HG03097 (cell line): ENCODE measurements at regions not wholly inside any gene's neighbourhood (a gene's known extent, or its start where the extent isn't known, plus 50 kb on each side); places are given as distances from the start of the nearest gene placed in this dataset.

Experiments used
- ATAC-seq: cut with Tn5 transposase; IDR thresholded peaks from one replicate; pipeline ENCODE4 v1.9.1; 2021; ENCODE audit not compliant: unreplicated experiment, low FRiP score

DNA sequence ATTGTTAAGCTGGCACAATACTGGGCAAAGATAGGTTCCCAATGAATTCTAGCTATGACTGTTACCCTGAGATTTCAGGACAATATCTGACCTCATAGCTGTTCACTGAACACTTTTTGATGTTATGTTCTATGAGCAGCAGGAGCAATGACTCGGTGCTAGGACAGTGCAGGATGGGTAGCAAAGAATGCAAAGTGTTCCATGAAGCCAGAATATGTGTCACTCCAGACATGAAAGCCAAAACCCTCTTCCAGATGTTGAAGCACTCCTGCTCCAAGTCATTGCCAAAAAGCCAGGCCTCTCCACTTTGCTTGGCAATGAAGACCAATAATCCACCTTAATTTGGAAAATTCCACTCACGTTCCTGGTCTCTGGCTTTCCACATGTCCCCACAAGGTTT lies 300.9 kb upstream of the CPEB2 start:
- ATAC-seq = no peak

DNA sequence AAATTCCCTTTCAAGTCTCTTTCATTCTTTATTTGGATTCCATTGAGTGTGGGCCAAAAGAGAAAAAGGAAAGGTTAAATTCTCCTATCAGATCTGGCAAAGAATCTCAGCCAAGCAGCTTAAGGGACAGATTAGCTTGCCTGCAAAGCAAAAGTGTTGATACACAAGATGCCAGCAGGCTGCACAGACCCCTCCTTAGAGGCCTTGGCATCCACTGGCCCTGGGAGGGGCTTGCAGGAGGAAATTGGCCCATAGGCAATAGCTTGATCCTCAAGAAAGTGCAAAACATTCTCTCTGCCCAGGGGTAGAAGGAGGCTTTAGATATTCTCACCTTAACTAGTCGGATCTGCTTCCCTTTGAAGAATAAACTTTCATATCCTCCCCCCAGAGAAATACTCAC lies 300.4 kb upstream of the CPEB2 start:
- no peak for ATAC-seq

DNA sequence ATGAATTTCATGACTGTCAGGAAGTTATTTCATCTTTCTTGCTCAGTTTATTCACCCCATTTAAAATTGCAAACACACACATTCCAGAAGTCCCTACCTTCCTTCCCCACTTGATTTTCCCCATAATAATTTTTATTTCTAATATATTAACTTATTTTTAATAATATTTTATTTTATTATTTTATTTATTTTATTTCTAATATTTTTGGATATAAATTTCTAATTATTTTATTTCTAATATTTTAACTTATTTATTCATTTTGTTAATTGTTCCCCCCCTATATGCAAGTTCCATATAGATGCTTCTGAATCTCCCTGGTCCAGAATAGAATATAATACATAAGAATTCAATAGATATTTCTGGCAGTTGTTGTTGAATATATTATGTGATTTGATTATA lies 293.7 kb upstream of the CPEB2 start:
- no peak for ATAC-seq

DNA sequence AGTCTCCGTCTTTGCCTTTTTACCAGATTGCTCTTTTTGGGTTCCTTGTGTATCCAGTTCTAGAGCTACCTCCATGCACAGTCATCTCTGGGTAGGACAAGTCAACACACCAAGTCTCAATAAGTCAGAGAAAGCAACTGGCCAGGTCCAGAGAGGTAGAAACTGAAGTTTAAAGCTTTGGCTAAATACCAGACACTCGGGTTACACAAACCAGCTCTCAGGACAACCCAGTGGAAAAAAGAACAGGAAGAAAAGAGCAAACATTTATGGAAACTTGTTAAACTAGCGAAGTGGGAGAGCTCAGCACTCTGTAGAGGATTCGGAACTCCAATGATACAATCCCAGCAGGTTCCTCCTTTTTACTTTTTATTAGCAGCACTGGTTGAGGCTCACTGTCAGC lies 291.0 kb upstream of the CPEB2 start:
- no peak for ATAC-seq

DNA sequence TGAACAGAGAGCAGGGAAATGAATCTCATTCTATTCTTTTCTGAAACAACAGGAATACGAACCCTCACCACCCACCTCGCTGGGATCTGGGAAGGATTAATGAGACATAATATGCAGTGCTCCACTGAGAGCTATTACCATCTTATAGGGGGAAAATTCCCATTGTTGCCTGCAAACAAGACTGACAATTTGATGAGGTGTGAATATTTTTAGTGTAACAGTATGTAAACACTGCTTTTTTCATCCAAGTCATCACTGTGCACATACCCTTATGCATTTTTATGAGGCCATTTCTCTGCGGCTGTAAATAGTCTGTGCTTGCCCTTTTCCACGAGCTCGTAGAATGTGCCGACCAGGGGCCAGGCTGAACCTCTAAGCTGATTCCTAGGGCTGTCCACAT lies 285.6 kb upstream of the CPEB2 start:
- no peak for ATAC-seq

DNA sequence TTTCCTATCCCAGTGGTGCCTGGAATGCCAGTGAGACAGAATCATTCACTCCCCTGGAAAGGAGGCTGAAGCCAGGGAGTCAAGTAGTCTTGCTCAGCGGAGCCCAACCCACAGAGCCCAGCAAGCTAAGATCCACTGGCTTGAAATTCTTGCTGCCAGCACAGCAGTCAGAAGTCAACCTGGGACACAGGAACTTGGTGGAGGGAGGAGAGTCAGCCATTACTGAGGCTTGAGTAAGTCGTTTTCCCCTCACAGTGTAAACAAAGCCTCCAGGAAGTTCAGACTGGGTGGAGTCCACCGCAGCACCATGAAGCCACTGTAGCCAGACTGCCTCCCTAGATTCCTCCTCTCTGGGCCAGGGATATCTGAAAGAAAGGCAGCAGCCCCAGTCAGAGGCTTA lies 283.2 kb upstream of the CPEB2 start:
- no peak for ATAC-seq

DNA sequence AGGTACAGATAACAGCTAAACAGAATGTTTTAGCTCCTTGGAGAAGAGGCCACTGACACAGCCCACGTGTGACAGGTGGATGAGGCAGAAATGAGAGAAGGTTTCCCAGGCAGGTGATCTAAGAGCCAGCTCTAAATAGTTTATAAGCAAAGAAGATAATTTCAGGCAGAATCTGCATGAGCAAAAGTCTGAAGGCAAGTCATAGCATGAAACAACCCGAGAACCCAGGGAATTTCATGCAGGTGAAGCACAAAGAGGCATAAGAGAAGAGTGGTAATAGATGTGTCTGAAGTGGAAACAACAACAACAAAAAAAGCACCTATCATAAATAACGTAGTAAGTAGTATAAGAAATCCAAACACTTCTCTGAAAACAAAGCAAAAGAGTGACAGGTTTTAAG lies 275.8 kb upstream of the CPEB2 start:
- no peak for ATAC-seq

DNA sequence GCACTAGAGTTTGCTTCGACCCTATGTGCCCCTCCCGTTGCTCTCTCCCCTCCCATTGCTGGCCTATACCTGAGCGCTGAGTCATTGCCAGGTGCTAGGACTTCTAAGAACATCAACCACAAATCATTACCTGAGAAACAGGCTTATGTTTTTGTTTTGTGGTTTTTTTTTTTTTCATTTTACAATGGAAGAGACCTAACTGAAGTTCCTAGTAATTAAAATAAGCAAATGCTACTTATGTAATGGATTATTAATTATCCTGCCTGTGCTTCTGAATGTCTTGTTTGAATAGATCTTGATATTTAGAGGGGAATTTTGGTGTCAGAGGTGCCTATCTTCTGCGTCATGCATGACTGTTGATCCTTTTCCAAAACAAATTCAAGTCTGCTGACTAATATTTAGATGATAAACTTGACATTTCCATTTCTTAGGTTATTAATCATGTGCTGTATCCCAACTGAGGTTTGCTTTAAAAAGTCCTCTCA lies 275.4 kb upstream of the CPEB2 start:
- no peak for ATAC-seq

DNA sequence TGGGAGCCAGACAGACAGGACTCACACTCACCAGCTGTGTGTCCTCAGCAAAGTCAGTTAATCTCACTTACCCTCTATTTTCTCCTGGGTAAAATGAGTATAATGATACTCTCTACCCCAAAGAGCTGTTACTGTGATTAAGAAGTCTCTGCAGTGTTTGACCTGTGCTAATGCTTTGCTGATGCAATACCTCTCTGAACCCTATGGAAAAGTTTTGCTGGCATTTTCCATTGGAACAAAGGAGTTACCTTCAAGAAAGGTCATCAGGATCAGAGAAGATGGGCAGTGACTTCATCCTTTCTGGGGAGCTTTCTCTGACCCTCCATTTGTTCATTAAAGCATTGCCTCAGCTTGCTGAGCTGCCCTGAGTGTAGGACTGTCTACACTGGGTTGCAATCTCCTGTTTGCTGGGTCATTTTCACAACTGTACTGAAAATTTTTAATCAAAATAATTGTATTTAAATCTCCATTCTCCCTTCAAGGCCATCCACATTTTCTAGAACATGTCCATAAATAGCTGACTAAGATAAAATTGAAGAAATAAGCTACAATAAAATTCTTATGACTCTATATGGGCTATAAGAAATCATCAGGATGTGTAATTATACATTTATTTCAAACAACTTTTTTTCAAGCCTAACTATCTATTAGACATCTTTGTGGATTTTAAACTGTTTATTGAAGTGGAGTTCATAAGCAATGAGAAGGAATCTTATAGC lies 272.8 kb upstream of the CPEB2 start:
- no peak for ATAC-seq

DNA sequence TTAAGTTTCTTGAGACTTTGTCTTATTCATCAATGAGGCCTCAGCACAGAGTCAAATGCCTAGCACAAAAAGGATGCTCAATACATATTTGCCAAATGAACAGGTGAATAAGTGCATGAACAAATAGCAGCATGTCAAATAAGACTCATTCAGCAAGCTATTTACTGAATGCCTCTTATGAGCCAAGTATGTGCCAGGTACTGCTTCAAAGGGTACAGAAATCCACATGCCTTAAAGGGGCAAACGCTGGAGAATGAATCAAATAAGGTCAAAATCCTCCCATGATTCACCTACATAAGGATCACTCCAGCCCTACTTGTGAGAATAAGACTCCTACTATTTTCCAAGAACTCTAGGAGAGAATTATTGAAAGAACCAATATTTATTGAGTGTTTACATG lies 260.2 kb upstream of the CPEB2 start:
- ATAC-seq = no peak

DNA sequence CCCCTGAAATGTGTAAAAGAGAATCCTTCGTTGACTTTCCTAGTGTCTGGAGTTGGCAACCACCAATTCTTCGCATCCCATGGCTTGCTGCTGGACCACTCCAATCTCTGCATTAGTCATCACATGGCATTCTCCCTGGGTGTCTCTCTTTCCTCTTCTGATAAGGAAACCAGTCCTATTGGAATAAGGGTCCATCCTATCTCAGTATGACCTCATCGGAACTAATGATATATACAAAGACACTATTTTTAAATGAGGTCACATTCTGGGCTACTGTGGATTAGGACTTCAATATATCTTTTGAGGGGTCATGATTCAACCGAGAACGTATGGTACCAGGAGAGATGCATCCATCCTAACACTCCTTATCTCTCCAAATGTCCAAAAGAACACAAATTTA lies 259.1 kb upstream of the CPEB2 start:
- ATAC-seq = no peak

DNA sequence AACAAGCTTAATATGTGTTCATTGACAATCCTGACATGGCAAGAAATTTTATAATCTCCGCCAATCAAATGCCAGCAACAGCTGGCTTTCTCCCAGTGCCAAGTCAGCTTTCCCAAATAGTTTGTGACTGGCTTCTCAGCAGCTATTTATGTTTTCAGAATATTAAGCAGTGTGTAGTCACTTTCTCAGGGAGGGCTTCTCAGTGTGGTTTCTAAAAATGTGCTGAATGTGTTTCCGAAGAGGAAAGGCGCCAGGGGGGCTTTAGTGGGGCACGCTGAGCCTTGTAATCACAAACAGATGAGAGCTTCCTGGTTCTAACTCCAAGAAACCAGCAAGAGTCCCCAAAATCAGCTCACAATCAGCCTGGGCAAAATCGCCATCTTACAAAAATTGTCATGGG lies 258.7 kb upstream of the CPEB2 start:
- no peak for ATAC-seq

DNA sequence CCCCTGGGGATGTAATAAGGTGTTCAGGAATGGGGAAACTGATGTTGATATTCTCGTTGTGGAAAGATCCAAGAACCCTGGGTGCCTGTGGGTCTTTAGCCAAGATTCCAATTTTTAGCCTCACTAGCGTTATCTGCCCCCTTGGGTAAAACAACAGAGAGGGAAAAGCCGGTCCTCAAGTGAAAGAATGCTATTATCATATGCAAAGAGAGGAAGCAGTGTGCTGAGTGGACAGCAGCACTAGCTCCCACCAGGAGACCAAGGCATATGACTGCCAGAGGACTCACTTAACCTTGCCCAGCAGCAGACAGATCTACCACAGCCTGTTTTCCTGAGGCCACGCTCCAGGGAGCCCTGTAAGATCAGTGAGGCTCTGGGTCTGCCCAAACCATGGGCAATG lies 257.9 kb upstream of the CPEB2 start:
- no peak for ATAC-seq

DNA sequence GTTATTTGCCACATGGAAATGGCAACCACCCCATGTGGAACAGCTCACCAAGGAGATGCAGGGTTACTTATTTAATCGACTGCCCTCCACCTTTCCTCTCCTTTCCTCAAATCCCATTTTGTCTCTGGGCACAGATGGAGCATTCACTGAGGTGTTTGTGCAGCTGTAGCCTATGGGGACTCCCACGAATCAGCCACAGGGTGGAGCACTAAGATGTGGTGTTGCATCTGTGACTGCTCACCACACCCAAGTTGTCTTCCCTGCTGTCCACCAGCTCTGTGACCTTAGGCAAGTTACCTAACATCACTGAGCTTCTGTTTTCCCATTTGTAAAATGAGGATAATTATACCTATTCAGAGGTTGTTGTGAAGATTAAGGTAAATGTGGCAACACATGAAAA lies 252.4 kb upstream of the CPEB2 start:
- ATAC-seq = no peak

DNA sequence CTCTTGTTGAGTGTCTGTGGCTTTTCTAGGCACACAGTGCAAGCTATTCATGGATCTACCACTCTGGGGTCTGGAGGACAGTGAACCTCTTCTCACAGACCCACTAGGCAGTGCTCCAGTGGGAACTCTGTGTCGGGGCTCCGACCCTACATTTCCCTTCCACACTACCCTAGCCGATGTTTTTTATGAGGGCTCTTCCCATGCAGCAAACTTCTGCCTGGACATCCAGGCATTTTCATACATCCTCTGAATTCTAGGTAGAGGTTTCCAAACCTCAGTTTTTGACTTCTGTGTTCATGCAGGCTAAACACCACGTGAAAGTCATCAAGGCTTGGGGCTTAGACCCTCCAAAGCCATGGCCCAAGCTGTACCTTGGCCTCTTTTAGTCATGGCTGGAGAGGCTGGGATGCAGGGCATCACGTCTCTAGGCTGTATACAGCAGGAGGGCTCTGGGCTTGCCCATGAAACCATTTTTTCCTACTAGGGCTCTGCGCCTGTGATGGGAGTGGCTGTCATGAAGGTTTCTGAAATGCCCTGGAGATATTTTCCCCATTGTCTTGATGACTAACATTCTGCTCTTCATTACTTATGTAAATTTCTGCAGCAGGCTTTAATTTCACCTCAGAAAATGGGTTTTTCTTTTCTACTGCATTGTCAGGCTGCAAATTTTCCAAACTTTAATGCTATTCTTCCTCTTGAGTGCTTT lies 249.8 kb upstream of the CPEB2 start:
- no peak for ATAC-seq

DNA sequence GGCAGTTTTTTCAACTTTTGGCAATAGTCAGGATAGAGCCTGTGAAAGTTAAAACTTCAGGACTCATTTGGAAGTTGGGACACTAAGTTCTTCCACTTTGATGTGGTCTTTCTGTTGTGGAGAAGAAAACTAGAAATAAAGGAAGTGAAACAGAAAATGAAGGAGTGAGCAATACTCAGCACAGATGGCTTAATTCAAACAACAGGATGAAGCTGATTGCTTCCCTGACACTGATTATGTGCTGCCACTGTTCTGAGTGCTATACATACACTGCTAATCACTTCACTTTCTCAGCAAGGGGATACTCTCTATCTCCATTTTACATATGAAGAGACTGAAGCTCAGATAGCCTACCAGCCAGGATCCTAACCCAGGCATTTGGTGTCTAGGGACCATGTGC lies 235.1 kb upstream of the CPEB2 start:
- peak; percentile 51 for ATAC-seq

DNA sequence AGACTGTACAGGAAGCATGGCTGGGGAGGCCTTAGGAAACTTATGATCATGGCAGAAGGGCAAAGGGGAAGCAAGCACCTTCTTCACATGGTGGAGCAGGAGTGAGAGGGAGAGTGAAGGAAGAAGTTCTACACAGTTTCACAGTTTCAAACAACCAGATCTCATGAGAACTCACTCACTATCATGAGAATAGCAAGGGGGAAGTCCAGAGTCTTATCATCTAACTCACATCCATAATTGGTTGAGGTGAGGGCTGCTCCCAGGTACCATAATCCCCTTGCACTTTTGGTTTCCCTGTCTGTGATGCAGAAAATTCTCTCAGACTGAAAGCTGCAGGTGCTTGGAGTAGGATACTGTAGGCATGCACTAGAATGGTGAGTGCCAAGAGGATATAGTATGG lies 233.8 kb upstream of the CPEB2 start:
- ATAC-seq = no peak

DNA sequence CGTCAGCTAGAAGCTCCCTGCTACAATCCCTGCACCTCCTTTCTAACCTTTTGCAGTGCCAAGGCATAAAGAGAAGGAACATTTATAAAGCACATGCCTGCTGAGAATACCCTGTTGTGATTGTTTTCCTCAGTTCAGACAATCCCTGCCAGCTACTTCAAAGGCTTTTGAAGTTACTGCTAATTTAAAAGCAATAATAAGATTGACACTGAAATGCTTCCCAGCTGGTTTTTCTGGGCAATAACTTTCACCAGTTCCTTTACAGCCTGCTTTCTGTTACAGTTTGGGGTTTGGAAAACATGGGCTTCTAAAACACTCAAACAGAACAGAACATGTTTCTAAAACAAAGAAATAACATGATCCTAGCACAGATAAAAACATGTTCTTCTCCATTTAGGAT lies 232.3 kb upstream of the CPEB2 start:
- ATAC-seq = no peak

DNA sequence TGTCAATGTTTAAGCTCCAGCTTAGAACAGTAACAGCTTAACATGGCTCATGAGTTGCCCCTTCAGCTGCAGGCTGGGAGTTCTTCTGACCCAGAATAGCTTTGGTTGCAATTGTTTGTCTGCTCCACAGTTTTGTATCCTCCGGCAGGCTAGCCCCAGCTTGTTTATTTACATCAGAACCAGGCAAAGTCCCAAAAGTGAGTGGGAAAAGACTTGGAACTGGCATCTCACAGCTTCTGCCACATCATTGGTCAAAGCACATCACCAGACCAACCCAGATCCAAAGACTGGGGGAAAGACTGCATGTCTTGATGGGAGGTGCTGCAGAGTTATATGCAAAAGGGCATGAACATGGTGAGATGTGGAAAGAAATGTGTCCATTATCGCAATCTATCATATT lies 231.2 kb upstream of the CPEB2 start:
- ATAC-seq = no peak

DNA sequence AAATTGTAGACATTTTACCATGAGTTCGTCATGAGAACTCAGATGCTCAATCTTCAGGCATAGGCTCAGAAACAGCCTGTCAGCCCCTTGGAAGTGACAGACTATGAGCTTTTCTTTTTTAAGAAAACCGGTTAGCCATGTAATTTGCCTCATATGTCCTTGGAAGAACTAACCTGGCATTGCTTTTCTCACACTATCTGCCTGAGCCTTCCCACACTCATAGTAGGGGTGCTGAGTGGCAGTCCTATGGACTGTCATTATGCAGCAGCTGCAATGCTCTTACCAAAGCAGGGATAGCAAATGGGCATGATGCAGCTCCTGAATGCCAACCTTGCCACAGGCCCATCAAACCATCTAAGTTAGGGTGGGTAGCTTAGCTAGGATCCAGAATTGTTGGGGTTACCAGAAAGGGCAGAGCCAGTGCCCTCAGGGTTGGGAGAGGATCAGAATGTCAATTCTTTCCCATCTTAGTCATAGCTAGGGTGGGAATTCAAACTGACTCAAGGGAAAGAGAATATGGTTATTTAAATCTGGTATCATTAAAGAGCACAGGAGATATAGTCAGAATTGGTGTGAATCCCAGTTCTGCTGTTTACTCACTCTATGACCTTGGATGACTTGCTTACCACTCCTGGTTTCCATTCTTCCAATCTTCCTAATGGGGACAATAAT lies 230.6 kb upstream of the CPEB2 start:
- no peak for ATAC-seq

DNA sequence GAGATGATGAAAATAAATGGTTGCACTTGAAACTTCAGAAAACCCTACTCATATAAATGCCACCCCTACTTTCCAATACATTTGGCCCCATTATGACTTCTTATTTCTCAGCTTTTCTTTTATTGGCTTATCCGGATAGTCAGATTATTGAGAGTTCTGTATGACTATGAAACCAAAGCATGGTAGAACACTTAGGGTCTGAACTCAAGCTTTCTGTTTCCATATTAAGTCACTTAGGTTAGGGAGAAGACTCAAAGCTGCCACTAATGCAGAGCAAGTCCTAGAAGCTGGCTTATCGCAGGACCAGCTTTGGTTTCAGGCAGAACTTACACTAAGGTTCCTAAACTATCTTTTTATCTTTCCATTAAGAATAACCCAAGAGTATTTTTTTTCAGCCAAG lies 229.9 kb upstream of the CPEB2 start:
- ATAC-seq = no peak
